Heart right ventricle (tissue), 16 donors: ENCODE measurements at regions not wholly inside any gene's neighbourhood (a gene's known extent, or its start where the extent isn't known, plus 50 kb on each side); places are given as distances from the start of the nearest gene placed in this dataset.

Experiments
- ATAC-seq, 8 donors: fragments of 200-7000 bp; cut with Tn5 transposase; one replicate each; pipeline ENCODE4 v1.9.1; 2020; ENCODE audit warnings: mild to moderate bottlenecking in 8 of 8, moderate library complexity in 8 of 8, moderate number of reproducible peaks in 1 of 8
- DNase-seq, 2 donors: peaks; one replicate each; pipeline ENCODE4 v3.0.0-alpha.2; 2020
- H3K27ac ChIP-seq, 10 donors: fragments of 200-600 bp; sonication (generic) in 2 of 10; one replicate each; pipeline versions ENCODE4 v1.5.0 to v1.8.0; 2020 to 2022; ENCODE audit warnings: mild to moderate bottlenecking in 3 of 10
- H3K27me3 ChIP-seq, 7 donors: fragments of 200-600 bp; one replicate each; pipeline ENCODE4 v1.8.0; 2021 to 2022; ENCODE audit warnings: mild to moderate bottlenecking in 2 of 7
- H3K36me3 ChIP-seq, 9 donors: fragments of 200-600 bp; sonication (generic) in 1 of 9; one replicate each; pipeline versions ENCODE4 v1.5.0 to v1.8.0; 2020 to 2022; ENCODE audit warnings: mild to moderate bottlenecking in 2 of 9
- H3K4me1 ChIP-seq, 9 donors: fragments of 200-600 bp; sonication (generic) in 1 of 9; one replicate each; pipeline versions ENCODE4 v1.5.0 to v1.8.0; 2020 to 2022; ENCODE audit warnings: mild to moderate bottlenecking in 4 of 9
- H3K4me3 ChIP-seq, 10 donors: fragments of 200-600 bp; sonication (generic) in 2 of 10; one replicate each; pipeline versions ENCODE4 v1.5.0 to v1.8.0; 2020 to 2022; ENCODE audit warnings: mild to moderate bottlenecking in 7 of 10, moderate library complexity in 2 of 10
- H3K9me3 ChIP-seq, 11 donors: fragments of 200-600 bp in 10 of 11; sonication (generic) in 2 of 11; one replicate each; pipeline versions ENCODE4 v1.5.0 to v1.8.0; 2013 to 2022; ENCODE audit warnings: mild to moderate bottlenecking in 2 of 11, control low read depth in 1 of 11, moderate library complexity in 1 of 11
- CTCF ChIP-seq, 9 donors: fragments of 200-600 bp; sonication (generic) in 2 of 9; IDR thresholded peaks; one replicate each; pipeline versions ENCODE4 v1.5.0 to v1.8.0; 2021 to 2022; ENCODE audit warnings: antibody characterized with exemption in 9 of 9, mild to moderate bottlenecking in 5 of 9, moderate library complexity in 1 of 9
- WGBS, 2 donors: extraction: QIAGEN DNeasy Blood & Tissue Kit; methylation state at CpG; one replicate each; pipeline ENCODE4 v1.1.7; 2013; ENCODE audit warnings: inconsistent platforms in 1 of 2; 5-methylcytosine and 5-hydroxymethylcytosine counted together
- intact Hi-C, 10 donors: fragments of 100-400 bp; cut with DNase I; formaldehyde crosslinking; loops; one replicate each; pipeline versions ENCODE4 v1.11.1 to v1.14.2; 2022
- donor health status: Arrhythmogenic right ventricular cardiomyopathy.
- donor health status: ischemic (EF 13 %, LVEDD 7.1; RV severe dilation, severe dysfunction).
- donor health status: healthy with polysubstance abuse.
- donor health status: DM: no; HTN: yes; CAD: no.
- donor health status: DM: no; HTN: no; CAD: no.
- donor health status: ischemic (EF 25% LVEDD 6.9; RV normal size, moderate dysfunction).
- donor health status: ischemic (EF 25% LVEDD 5.7; RV mildly dilated, moderate dysfunction).
- donor health status: healthy.
- donor health status: DM: yes; HTN: yes; CAD: no.
- donor health status: Ischemic cardiomyopathy.
- donor health status: ischemic (EF 35%, LVEDD 5.7; RV mildly dilated, moderate dysfunction).
- donor health status: nonischemic (EF 11% LVEDD 7.7; RV severe dilation, severe dysfunction).
- donor health status: DM: yes; HTN: yes; CAD: no.
- donor health status: PGD.
- donor health status: ischemic (EF 29% LVEDD 5.4; RV normal size, mild dysfunction).
- donor health status: nonischemic (EF 23%, LVEDD 6.1; RV moderate dilation, normal function).

- ATAC-seq, result no peak
- no peaks in the 10 kb centered on the region for H3K36me3 ChIP-seq
- no peak for TF ChIP-seq CTCF (IDR thresholded peaks at IDR 0.05)
These were observed 423.0 kb upstream of the ZNF608 start for GRCh38 chr5:125169396-125169795.

GRCh38 chr5:125171641-125172040, 425.2 kb upstream of the ZNF608 start:
- H3K27me3 ChIP-seq, result no peaks in the 10 kb centered on the region
- ATAC-seq (no peak), DNase-seq (no peak)
- H3K9me3 ChIP-seq, result peaks cover 0 to 13% (median 9%) of the 10 kb centered on the region in 11 donors
- no peak overlapping the region for H3K4me3 ChIP-seq
- intact Hi-C loops, result no loop called here
- H3K36me3 ChIP-seq, result no peaks in the 10 kb centered on the region
- no peak for TF ChIP-seq CTCF (IDR thresholded peaks at IDR 0.05)
- no peak overlapping the region for H3K27ac ChIP-seq
- WGBS, 2 donors, result 43 to 92% methylated on average over 1 of the region's 1 CpG
- peaks cover 0 to 16% (median 0%) of the 10 kb centered on the region in 9 donors for H3K4me1 ChIP-seq

More at GRCh38 chr5:125169396-125169795, 423.0 kb upstream of the ZNF608 start:
- Histone ChIP-seq H3K9me3 (peaks cover 0 to 35% (median 16%) of the 10 kb centered on the region in 11 donors), H3K27ac (no peak overlapping the region), H3K4me1 (no peaks in the 10 kb centered on the region), H3K27me3 (no peaks in the 10 kb centered on the region), H3K4me3 (no peak overlapping the region)
- intact Hi-C loops, result no loop called here
- WGBS, 2 donors, result 92 to 93% methylated on average over 1 of the region's 1 CpG
- no peak for DNase-seq

- WGBS, 2 donors, result 22 to 31% methylated on average over 4 of the region's 4 CpGs
- TF ChIP-seq CTCF (IDR thresholded peaks at IDR 0.05), result no peak
- Histone ChIP-seq H3K4me1 (peaks cover 0 to 16% (median 0%) of the 10 kb centered on the region in 9 donors), H3K27me3 (no peaks in the 10 kb centered on the region), H3K9me3 (no peaks in the 10 kb centered on the region), H3K27ac (no peak overlapping the region), H3K4me3 (no peak overlapping the region), H3K36me3 (no peaks in the 10 kb centered on the region)
- ATAC-seq (peak in 6 of 8 donors; percentile 29 to 80 (median 55)), DNase-seq (peak in 1 of 2 donors; percentile 25)
- intact Hi-C loops, result no loop called here
These were observed 429.0 kb upstream of the ZNF608 start for GRCh38 chr5:125175348-125176004.

- no peaks in the 10 kb centered on the region for H3K36me3 ChIP-seq
- peaks cover 0 to 16% (median 0%) of the 10 kb centered on the region in 9 donors for H3K4me1 ChIP-seq
- WGBS, 2 donors, result 59 to 69% methylated on average over 2 of the region's 2 CpGs
- H3K27me3 ChIP-seq, result no peaks in the 10 kb centered on the region
- TF ChIP-seq CTCF (IDR thresholded peaks at IDR 0.05), result no peak
- H3K27ac ChIP-seq, result no peak overlapping the region
- no peak overlapping the region for H3K4me3 ChIP-seq
- intact Hi-C loops, result no loop called here
- H3K9me3 ChIP-seq, result no peaks in the 10 kb centered on the region
- no peak for ATAC-seq
- DNase-seq, result no peak
These were observed 429.6 kb upstream of the ZNF608 start for GRCh38 chr5:125176005-125176390.
